GM23338 (cell line): ENCODE measurements at regions not wholly inside any gene's neighbourhood (a gene's known extent, or its start where the extent isn't known, plus 50 kb on each side); places are given as distances from the start of the nearest gene placed in this dataset.

Experiments
- ATAC-seq: fragments of 200-7000 bp; cut with Tn5 transposase; 3 replicates; pipeline ENCODE4 v1.9.1; 2020
- DNase-seq: peaks from one replicate; pipeline ENCODE4 v3.0.0-alpha.2; 2015; ENCODE audit warnings: low spot score
- H2AFZ ChIP-seq: fragments of 200-600 bp; sonication (generic); 2 replicates; pipeline ENCODE4 v1.8.0; 2016; ENCODE audit warnings: antibody characterized with exemption, mild to moderate bottlenecking, moderate library complexity
- H3F3A ChIP-seq: fragments of 200-600 bp; sonication (generic); replicated peaks from 2 replicates; pipeline ENCODE4 v1.8.0; 2017; ENCODE audit warnings: antibody characterized with exemption, mixed run types, low read depth
- H3K27ac ChIP-seq: fragments of 200-600 bp; sonication (generic); 2 replicates; pipeline ENCODE4 v1.6.1; 2016; ENCODE audit warnings: low read depth
- H3K27me3 ChIP-seq: fragments of 200-600 bp; sonication (generic); 2 replicates; pipeline ENCODE4 v1.8.0; 2016; ENCODE audit warnings: mild to moderate bottlenecking, mixed run types, moderate library complexity; ENCODE audit not compliant: insufficient read depth
- H3K36me3 ChIP-seq: fragments of 200-600 bp; sonication (generic); 2 replicates; pipeline ENCODE4 v1.8.0; 2016; ENCODE audit warnings: mild to moderate bottlenecking; ENCODE audit not compliant: insufficient read depth
- H3K4me1 ChIP-seq: fragments of 200-600 bp; sonication (generic); 2 replicates; pipeline ENCODE4 v1.8.0; 2016; ENCODE audit warnings: mild to moderate bottlenecking, moderate library complexity; ENCODE audit not compliant: insufficient read depth
- H3K4me2 ChIP-seq: fragments of 200-600 bp; sonication (generic); 2 replicates; pipeline ENCODE4 v1.7.1; 2017; ENCODE audit warnings: mixed run types
- H3K4me3 ChIP-seq: fragments of 200-600 bp; sonication (generic); 2 replicates; pipeline ENCODE4 v1.6.1; 2016; ENCODE audit warnings: mixed run types
- H3K79me2 ChIP-seq: fragments of 200-600 bp; sonication (generic); replicated peaks from 2 replicates; pipeline ENCODE4 v1.8.0; 2017; ENCODE audit warnings: mild to moderate bottlenecking; ENCODE audit not compliant: insufficient read depth
- H3K9me2 ChIP-seq: fragments of 200-600 bp; sonication (generic); 2 replicates; pipeline ENCODE4 v1.8.0; 2017; ENCODE audit not compliant: insufficient read depth
- H4K20me1 ChIP-seq: fragments of 200-600 bp; sonication (generic); replicated peaks from 2 replicates; pipeline ENCODE4 v1.8.0; 2017; ENCODE audit warnings: mild to moderate bottlenecking; ENCODE audit not compliant: insufficient read depth
- H3K27ac Mint-ChIP-seq: 2 replicates; pipeline ENCODE4 v1.8.0; 2020; ENCODE audit warnings: inconsistent platforms, mild to moderate bottlenecking, moderate library complexity, mixed read lengths
- H3K27me3 Mint-ChIP-seq: 3 replicates; pipeline ENCODE4 v1.8.0; 2022; ENCODE audit warnings: low read depth, mild to moderate bottlenecking, moderate library complexity, mixed read lengths, inconsistent platforms; ENCODE audit not compliant: insufficient read depth, poor library complexity
- H3K36me3 Mint-ChIP-seq: 3 replicates; pipeline ENCODE4 v1.8.0; 2021; ENCODE audit warnings: low read depth, mild to moderate bottlenecking, inconsistent platforms, moderate library complexity, mixed read lengths
- H3K4me1 Mint-ChIP-seq: 3 replicates; pipeline ENCODE4 v1.8.0; 2020; ENCODE audit warnings: mild to moderate bottlenecking, inconsistent platforms, mixed read lengths
- H3K4me3 Mint-ChIP-seq: 3 replicates; pipeline ENCODE4 v1.8.0; 2021; ENCODE audit warnings: moderate library complexity, mild to moderate bottlenecking, inconsistent platforms, mixed read lengths
- H3K9me3 Mint-ChIP-seq: 3 replicates; pipeline ENCODE4 v1.8.0; 2020; ENCODE audit warnings: moderate library complexity, mild to moderate bottlenecking, inconsistent platforms, mixed read lengths
- CTCF ChIP-seq, 2 experiments: fragments of 200-600 bp in 1 of 2; sonication (generic) in 1 of 2; conservative IDR thresholded peaks; 2 replicates each; pipeline versions ENCODE4 v1.5.1 to v1.6.1; 2016 to 2017; ENCODE audit warnings: antibody characterized with exemption in 2 of 2, low read depth in 2 of 2, mild to moderate bottlenecking in 2 of 2, moderate library complexity in 1 of 2
- EZH2phosphoT487 ChIP-seq: fragments of 200-600 bp; sonication (generic); IDR thresholded peaks from one replicate; pipeline ENCODE4 v1.8.1; 2018; ENCODE audit warnings: antibody characterized with exemption; ENCODE audit not compliant: unreplicated experiment
- JUNB ChIP-seq: IDR thresholded peaks from one replicate; pipeline ENCODE4 v1.6.1; 2016; ENCODE audit warnings: antibody characterized with exemption; ENCODE audit not compliant: unreplicated experiment
- NANOG ChIP-seq: IDR thresholded peaks from 2 replicates; pipeline ENCODE4 v1.6.1; 2016; ENCODE audit warnings: antibody characterized with exemption, borderline replicate concordance
- POLR2AphosphoS5 ChIP-seq: IDR thresholded peaks from 2 replicates; pipeline ENCODE4 v1.6.1; 2016; ENCODE audit warnings: antibody characterized with exemption, low read depth
- REST ChIP-seq: IDR thresholded peaks from one replicate; pipeline ENCODE4 v1.6.1; 2018; ENCODE audit warnings: antibody characterized with exemption; ENCODE audit not compliant: unreplicated experiment
- STAT1 ChIP-seq: IDR thresholded peaks from one replicate; pipeline ENCODE4 v1.6.1; 2016; ENCODE audit warnings: antibody characterized with exemption; ENCODE audit not compliant: unreplicated experiment
- ZNF462 ChIP-seq: fragments of 250-450 bp; sonication (Bioruptor Pico); IDR thresholded peaks from 2 replicates; pipeline ENCODE4 v1.5.0; 2020; ENCODE audit warnings: mild to moderate bottlenecking, moderate library complexity

GRCh38 chr5:71998746-71999145 lies 108.5 kb upstream of the MAP1B start:
- Histone ChIP-seq H3K4me1 (no peaks in the 10 kb centered on the region), H3K4me3 (no peak overlapping the region), H3K79me2 (no peaks in the 10 kb centered on the region), H3K9me2 (peaks cover 24% of the 10 kb centered on the region), H3K4me2 (no peak overlapping the region), H3K36me3 (no peaks in the 10 kb centered on the region), H3K27ac (no peak overlapping the region), H4K20me1 (no peaks in the 10 kb centered on the region), H3F3A (no peaks in the 10 kb centered on the region), H2AFZ (no peak overlapping the region), H3K27me3 (no peaks in the 10 kb centered on the region)
- Mint-ChIP-seq H3K9me3 (no peaks in the 10 kb centered on the region), H3K4me3 (no peak overlapping the region), H3K4me1 (no peaks in the 10 kb centered on the region), H3K27ac (no peak overlapping the region), H3K27me3 (no peaks in the 10 kb centered on the region), H3K36me3 (no peaks in the 10 kb centered on the region; the same call in 2 of the 3 replicates)
- no peak for TF ChIP-seq EZH2phosphoT487
- no peak for TF ChIP-seq ZNF462
- TF ChIP-seq NANOG, result no peak
- TF ChIP-seq REST, result no peak
- no peak for TF ChIP-seq POLR2AphosphoS5
- TF ChIP-seq CTCF (conservative IDR thresholded peaks at IDR 0.05; ENCODE audit: low read depth in 2 of 2), result no peak
- no peak for TF ChIP-seq JUNB
- TF ChIP-seq STAT1, result no peak
- DNase-seq, result no peak
- no peak for ATAC-seq
